ENCODE measurements at regions not wholly inside any gene's neighbourhood (a gene's known extent, or its start where the extent isn't known, plus 50 kb on each side); places are given as distances from the start of the nearest gene placed in this dataset.

DNA sequence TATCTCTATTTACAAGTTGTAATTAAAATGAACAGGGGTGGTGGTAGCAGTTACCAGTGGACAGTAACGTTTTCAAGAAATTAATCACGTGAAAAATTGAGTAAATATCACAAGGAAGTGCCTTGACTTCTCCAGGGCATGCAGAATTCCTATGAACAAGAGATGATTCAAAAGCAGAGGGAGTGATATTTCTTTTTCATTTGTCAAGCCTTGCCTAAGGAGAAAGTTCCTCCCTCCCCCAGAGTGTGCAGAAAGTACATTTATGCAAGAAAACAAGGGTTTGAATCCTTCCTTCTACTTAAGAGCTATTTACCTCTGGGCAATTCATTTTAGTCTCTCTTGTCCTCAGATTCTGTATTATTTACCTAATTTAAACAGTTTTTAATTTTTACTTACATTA lies 53.3 kb upstream of the ZNF385D start:
- TF ChIP-seq, protein P1, sequence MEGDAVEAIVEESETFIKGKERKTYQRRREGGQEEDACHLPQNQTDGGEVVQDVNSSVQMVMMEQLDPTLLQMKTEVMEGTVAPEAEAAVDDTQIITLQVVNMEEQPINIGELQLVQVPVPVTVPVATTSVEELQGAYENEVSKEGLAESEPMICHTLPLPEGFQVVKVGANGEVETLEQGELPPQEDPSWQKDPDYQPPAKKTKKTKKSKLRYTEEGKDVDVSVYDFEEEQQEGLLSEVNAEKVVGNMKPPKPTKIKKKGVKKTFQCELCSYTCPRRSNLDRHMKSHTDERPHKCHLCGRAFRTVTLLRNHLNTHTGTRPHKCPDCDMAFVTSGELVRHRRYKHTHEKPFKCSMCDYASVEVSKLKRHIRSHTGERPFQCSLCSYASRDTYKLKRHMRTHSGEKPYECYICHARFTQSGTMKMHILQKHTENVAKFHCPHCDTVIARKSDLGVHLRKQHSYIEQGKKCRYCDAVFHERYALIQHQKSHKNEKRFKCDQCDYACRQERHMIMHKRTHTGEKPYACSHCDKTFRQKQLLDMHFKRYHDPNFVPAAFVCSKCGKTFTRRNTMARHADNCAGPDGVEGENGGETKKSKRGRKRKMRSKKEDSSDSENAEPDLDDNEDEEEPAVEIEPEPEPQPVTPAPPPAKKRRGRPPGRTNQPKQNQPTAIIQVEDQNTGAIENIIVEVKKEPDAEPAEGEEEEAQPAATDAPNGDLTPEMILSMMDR (IDR thresholded peaks at IDR 0.05) = no peak
- TF ChIP-seq POLR2AphosphoS5 (IDR thresholded peaks at IDR 0.05) (no peak), POLR2A (IDR thresholded peaks at IDR 0.05) (no peak)

Data from stomach (tissue), 4 donors.